ENCODE measurements at regions not wholly inside any gene's neighbourhood (a gene's known extent, or its start where the extent isn't known, plus 50 kb on each side); places are given as distances from the start of the nearest gene placed in this dataset.

- TF ChIP-seq CTCF (IDR thresholded peaks at IDR 0.05 in 2 of 3, conservative IDR thresholded peaks at IDR 0.05 in 1 of 3; ENCODE audit: borderline replicate concordance in 1 of 3, insufficient read depth in 1 of 3, low read depth in 2 of 3, low read length in 2 of 3) (no peak), POLR2A (IDR thresholded peaks at IDR 0.05; ENCODE audit: borderline replicate concordance, extremely low read depth, insufficient read depth, insufficient read length) (no peak), TCF7L2 (IDR thresholded peaks at IDR 0.05; ENCODE audit: borderline replicate concordance, extremely low read depth, insufficient read depth, insufficient read length) (no peak), EZH2phosphoT487 (IDR thresholded peaks at IDR 0.05; ENCODE audit: borderline replicate concordance) (no peak), ZNF274 (IDR thresholded peaks at IDR 0.05; ENCODE audit: low read depth, low read length) (no peak), EGR1 (IDR thresholded peaks at IDR 0.05; ENCODE audit: low read depth) (no peak), POLR2AphosphoS5 (IDR thresholded peaks at IDR 0.05; ENCODE audit: low read depth, low read length) (no peak), MAX (IDR thresholded peaks at IDR 0.05) (no peak)
Observed at GRCh38 chr14:96683562-96684289, 113.5 kb upstream of the VRK1 start.
